Middle frontal gyrus (tissue), 1 donor: ENCODE measurements at regions not wholly inside any gene's neighbourhood (a gene's known extent, or its start where the extent isn't known, plus 50 kb on each side); places are given as distances from the start of the nearest gene placed in this dataset.
"Not testable (repeated sequence)": the region's sequence is repeated elsewhere in the genome, so short reads cannot be mapped to it uniquely, and the experiment has no call there.

Experiments used
- DNase-seq: peaks from one replicate; pipeline ENCODE4 v3.0.0-alpha.2; 2015; ENCODE audit warnings: low spot score; ENCODE audit errors: extremely low spot score

- DNase-seq, result no peak
Measured at GRCh38 chr3:168976969-168977368, 686.5 kb downstream of the MECOM start.

DNA sequence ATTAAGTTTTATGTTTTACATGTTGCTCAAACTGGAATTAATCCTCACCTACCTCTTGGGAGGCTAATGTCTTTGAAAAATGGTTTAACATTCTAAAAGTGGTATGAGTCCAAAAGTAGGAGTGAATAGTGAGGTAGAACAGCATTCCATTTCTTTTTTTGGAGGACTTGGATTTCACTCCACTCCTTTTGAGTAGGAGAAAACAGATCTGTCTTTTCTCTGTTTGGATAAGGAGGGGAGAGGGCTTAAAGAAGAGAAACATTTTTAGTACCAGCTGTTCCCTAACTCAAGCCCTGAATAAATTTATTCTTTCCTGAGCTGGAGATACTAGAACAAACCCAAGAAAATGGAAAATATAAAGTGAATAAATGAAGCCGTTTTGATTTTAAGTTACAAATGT lies 687.9 kb downstream of the MECOM start:
- DNase-seq, result no peak

DNA sequence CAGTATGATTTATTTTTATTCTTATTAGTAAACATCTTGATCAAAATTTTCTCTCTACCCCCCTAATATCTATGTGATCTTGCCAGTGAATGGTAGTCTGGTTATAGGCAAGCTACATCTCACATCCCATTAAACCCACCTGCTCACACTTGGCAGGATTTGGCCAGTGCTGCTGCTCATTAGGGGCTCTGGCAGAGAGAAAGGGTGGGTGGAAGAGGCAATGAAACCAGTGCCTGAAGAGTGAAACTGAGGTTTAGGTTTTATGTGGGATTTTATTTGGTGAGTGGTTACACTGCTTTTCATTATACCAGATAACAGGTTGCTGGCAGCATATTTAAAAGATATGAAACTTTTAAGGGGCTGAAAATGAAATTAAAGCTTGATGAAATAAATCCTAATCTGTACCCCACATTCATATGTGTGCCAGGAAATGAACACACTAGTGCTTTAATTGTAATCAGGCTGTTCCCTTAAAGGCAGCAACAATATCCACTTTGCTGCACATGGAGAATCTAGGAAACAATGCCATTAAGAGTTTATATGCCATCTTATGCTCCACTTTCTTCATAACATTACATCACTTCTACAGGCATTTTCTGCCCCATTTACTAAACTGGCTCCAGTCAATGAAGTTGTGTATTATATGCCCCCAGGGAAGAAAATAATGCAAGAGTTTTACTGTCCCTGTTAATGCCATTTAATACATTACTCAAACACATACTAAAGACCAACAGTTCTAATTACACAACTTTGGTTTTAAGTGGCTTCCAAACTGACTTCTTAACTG lies 688.7 kb downstream of the MECOM start:
- DNase-seq, result no peak

GRCh38 chr3:168973897-168974296 lies 689.6 kb downstream of the MECOM start:
- no peak for DNase-seq

DNA sequence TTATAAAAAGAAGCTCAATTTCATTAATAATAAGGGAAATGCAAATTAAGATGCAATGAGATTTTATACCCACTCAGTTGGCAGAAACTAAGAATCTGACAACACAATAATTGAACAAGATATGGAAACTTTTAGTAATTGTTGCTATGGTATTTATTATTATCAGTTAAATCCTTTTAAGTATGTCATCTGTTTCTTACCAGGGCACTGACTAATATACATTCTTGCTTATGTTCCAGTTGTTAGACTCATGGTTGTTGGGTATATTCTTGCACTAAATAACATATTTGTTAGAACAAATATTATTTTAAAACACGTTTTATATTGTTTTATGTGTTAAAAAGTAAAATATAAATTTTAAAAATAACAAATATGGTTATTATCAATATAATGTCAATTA lies 690.3 kb downstream of the MECOM start:
- DNase-seq, result no peak

GRCh38 chr3:168968609-168969008 lies 694.9 kb downstream of the MECOM start:
- DNase-seq, result no peak

DNA sequence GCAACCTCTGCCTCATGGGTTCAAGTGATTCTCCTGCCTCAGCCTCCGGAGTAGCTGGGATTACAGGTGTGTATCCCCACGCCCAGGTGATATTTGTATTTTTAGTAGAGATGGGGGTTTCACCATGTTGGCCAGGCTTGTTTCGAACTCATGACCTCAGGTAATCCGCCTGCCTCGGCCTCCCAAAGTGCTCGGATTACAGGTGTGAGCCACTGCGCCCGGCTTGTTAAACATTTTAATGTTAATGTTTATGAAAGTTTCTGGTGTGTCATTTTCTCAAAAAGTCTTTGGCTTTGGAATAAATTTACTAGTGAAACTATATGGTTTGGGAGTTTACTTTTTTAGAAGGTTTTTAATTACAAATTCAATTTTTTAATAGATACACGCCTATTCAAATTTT lies 698.8 kb downstream of the MECOM start:
- no peak for DNase-seq

GRCh38 chr3:168961271-168961670 lies 702.2 kb downstream of the MECOM start:
- DNase-seq, result no peak

DNA sequence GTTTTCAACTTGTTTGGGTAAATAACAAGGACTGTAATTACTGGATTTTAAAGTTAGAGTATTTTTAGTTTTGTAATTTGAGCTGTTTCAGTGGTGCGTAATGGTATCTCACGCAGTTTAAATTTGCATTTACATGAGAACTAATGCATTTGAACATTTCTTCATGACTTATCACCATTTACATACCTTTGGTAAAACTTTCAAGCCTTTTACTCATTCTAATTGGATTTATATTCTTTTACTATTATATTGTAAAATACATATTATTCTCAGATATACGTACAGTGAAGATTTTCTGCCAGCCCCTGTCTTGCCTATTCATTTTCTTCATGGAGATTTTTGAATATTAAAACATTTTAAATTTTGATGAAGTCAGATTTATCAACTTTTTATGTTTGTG lies 703.8 kb downstream of the MECOM start:
- DNase-seq, result no peak

- no peak for DNase-seq
Measured at GRCh38 chr3:168958466-168958865, 705.0 kb downstream of the MECOM start.

DNA sequence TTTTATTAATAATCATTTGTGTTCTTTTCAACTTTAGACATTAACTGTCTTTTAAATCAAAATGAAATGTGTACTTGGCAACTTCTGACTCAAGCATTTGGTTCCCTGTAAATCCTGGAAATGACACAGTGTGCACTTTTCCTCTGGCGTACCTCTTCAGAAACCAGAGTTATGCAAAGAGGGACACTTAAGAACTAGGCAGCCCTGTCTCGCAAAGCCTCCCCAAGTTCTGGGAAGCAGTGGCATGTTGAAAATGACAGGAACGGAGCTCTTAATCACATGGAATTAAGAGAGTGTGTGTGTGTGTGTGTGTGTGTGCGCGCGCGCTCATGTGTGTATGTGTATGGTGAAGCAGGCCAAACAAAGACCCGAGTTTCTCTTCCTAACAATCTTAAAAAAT lies 707.4 kb downstream of the MECOM start:
- DNase-seq, result no peak

- DNase-seq, result no peak
Measured at GRCh38 chr3:168952551-168952950, 711.0 kb downstream of the MECOM start.

DNA sequence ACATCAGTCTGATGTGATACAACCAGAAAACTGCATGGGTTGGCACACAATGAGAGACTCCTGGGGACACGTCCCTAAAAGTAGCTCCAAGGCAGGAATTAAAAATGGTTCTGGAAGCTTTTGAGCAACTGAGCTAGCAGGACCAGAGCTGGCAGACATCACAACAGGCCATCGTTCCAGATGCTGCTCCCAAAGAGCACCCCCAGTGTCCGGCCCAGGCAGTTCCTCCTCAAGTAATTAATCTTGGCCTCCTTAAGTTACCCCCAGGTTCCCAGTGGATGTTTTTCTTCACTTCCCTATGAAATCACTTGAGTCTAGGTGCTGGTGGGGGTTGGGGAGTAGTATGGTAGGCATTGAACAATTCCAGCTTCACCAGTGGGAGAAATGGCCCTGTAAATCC lies 711.6 kb downstream of the MECOM start:
- DNase-seq, result no peak

- DNase-seq, result no peak
Measured at GRCh38 chr3:168951368-168951767, 712.1 kb downstream of the MECOM start.

GRCh38 chr3:168950622-168951021 lies 712.9 kb downstream of the MECOM start:
- DNase-seq, result no peak

DNA sequence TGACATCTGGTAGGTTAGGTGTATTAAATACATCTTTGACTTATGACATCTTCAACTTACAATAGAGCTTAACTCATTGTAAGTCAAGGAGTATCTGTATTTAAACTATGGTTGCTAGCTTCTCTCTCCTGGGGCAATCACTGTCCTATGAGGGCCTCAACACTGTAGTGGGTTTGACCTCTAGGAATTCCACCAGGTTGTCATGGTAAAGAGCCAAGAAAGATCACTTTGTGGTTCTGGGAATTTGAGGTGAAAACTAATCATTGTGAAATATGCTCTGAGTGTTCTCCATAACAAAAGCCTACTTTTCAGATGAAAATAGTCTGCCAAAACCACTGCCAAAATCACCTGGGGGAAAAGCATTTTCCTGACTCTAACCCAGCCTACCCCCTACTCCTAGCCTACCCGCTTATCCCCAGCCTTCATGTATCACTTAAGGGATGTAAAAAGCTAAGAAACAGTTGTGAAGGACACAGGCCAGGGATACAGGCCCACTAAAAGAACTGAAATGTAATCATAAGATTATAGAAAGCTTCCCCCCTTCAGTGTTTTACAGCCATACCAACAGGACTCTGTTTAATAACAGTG lies 723.8 kb downstream of the MECOM start:
- no peak for DNase-seq

- DNase-seq, result no peak
Measured at GRCh38 chr3:168933614-168934013, 729.9 kb downstream of the MECOM start.

DNA sequence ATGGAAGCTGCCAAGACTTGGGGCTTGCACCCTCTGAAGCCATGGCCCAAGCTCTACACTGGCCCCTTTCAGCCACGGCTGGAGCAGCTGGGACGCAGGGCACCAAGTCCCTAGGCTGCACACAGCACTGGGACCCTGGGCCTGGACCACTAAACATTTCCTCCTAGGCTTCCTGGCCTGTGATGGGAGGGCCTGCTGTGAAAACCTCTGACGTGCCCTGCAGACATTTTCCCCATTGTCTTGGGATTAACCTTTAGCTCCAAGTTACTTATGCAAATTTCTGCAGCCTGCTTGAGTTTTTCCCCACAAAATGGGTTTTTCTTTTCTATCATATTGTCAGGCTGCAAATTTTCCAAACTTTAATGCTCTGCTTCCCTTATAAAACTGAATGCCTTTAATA lies 733.5 kb downstream of the MECOM start:
- DNase-seq, result not testable (repeated sequence)

DNA sequence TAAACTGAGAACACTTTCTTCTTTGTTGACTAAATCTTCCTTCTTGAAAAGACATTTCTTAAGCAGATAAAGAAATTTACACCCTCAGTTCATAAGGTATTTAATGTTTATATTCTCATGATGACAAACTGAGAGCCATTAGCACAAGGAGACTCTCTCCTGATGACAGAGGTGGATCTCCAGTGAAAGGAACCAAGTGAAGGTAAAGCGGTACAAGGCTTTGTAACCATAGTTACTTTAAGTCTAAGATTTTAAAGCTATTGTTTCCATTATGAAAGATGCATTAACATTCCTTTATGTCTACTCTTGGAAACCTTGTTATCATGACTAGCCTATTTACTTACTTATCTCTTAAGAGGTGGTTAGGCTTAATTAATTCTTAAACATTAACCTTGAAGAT lies 737.1 kb downstream of the MECOM start:
- no peak for DNase-seq

DNA sequence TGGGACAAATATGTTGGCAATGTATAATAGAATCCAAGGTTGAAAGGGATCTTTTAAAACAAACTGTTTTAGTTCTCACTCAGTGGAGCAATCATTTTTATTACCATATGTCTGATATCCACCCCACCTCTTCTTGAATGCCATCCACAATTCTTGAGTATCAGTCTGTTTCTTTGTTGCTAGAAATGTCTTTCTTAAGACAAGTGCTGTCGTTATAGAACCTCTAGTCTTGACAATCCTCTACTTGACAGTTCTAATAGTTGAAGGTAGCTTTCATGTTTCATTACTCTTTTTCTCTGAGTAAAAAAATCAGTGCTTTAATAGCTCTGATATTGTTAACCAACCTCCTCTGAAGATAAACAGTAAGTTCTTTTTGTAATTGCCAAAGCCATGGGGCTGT lies 737.9 kb downstream of the MECOM start:
- DNase-seq, result no peak

DNA sequence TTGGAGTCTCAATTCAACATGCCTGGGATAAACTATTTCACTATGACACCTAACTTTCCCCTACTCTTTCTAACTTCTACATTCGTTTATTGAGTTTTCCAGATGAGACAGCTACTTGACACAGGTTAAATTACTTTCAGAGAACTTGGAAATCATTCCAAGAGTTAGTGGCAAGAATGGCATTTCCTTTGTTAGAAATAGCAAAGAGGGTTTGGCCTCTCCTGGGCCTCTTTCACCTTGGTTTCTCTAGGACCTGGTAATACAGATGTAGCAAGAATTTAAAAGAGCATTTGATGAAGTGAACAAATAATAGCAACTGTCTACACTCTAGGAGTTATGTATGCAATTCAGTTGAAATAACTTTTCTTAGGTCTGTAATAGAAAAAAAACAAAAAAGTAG lies 748.9 kb downstream of the MECOM start:
- no peak for DNase-seq

- no peak for DNase-seq
Measured at GRCh38 chr3:168909260-168909659, 754.3 kb downstream of the MECOM start.

DNA sequence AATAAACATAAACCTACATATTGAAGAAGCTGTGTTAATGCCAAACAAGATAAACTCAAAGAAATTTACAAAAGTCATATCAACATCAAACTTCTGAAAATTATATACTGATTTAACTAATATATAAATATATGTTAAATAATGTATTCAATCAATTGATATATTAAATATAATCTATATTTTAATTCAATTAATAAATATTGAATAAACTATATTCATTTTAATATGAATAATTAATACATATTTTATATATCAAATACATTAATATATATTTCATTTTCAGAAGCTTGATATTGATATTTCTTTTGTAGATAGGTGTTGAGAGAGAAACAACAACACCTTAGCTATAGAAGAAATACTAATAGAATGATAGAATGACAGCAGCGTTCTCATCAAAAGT lies 768.1 kb downstream of the MECOM start:
- no peak for DNase-seq
